ENCODE measurements at regions not wholly inside any gene's neighbourhood (a gene's known extent, or its start where the extent isn't known, plus 50 kb on each side); places are given as distances from the start of the nearest gene placed in this dataset.
"Not testable (repeated sequence)": the region's sequence is repeated elsewhere in the genome, so short reads cannot be mapped to it uniquely, and the experiment has no call there.

- DNase-seq = no peak
These were observed 340.2 kb upstream of the HNRNPA3 start for GRCh38 chr2:176872406-176872805.

GRCh38 chr2:176873403-176873802, 339.2 kb upstream of the HNRNPA3 start:
- DNase-seq = no peak

- no peak for DNase-seq
These were observed 336.0 kb upstream of the HNRNPA3 start for GRCh38 chr2:176876493-176877103.

- DNase-seq = no peak
These were observed 333.1 kb upstream of the HNRNPA3 start for GRCh38 chr2:176879426-176879995.

- DNase-seq = not testable (repeated sequence)
These were observed 330.5 kb upstream of the HNRNPA3 start for GRCh38 chr2:176882045-176882444.

GRCh38 chr2:176885001-176885643, 327.5 kb upstream of the HNRNPA3 start:
- DNase-seq = no peak

- no peak for DNase-seq
These were observed 326.9 kb upstream of the HNRNPA3 start for GRCh38 chr2:176885661-176886060.

GRCh38 chr2:176891105-176891504, 321.5 kb upstream of the HNRNPA3 start:
- no peak for DNase-seq

- no peak for DNase-seq
These were observed 320.7 kb upstream of the HNRNPA3 start for GRCh38 chr2:176891857-176892256.

- no peak for DNase-seq
These were observed 319.8 kb upstream of the HNRNPA3 start for GRCh38 chr2:176892676-176893226.

GRCh38 chr2:176895158-176895557, 317.4 kb upstream of the HNRNPA3 start:
- DNase-seq = no peak

- no peak for DNase-seq
These were observed 310.1 kb upstream of the HNRNPA3 start for GRCh38 chr2:176902454-176902853.

- DNase-seq = not testable (repeated sequence)
These were observed 308.5 kb upstream of the HNRNPA3 start for GRCh38 chr2:176904053-176904452.

- DNase-seq = no peak
These were observed 305.3 kb upstream of the HNRNPA3 start for GRCh38 chr2:176907341-176907740.

- no peak for DNase-seq
These were observed 301.8 kb upstream of the HNRNPA3 start for GRCh38 chr2:176910828-176911227.

GRCh38 chr2:176913955-176914354, 298.6 kb upstream of the HNRNPA3 start:
- DNase-seq = no peak

- no peak for DNase-seq
These were observed 298.2 kb upstream of the HNRNPA3 start for GRCh38 chr2:176914371-176914770.

- not testable (repeated sequence) for DNase-seq
These were observed 290.0 kb upstream of the HNRNPA3 start for GRCh38 chr2:176922545-176922944.

GRCh38 chr2:176923205-176923604, 289.4 kb upstream of the HNRNPA3 start:
- no peak for DNase-seq

- DNase-seq = no peak
These were observed 287.6 kb upstream of the HNRNPA3 start for GRCh38 chr2:176924909-176925534.

- no peak for DNase-seq
These were observed 286.1 kb upstream of the HNRNPA3 start for GRCh38 chr2:176926453-176926852.

GRCh38 chr2:176929387-176929786, 283.2 kb upstream of the HNRNPA3 start:
- not testable (repeated sequence) for DNase-seq

Measured in inflammatory macrophage (primary cell).